HG02588 (cell line): ENCODE measurements at regions not wholly inside any gene's neighbourhood (a gene's known extent, or its start where the extent isn't known, plus 50 kb on each side); places are given as distances from the start of the nearest gene placed in this dataset.

Source experiments
- ATAC-seq: cut with Tn5 transposase; IDR thresholded peaks from one replicate; pipeline ENCODE4 v1.9.1; 2021; ENCODE audit warnings: mild to moderate bottlenecking, moderate library complexity; ENCODE audit not compliant: unreplicated experiment

GRCh38 chr3:189041482-189042090 is 130.2 kb upstream of the TPRG1 start:
- peak; percentile 99 for ATAC-seq

GRCh38 chr3:189042832-189043231 is 128.9 kb upstream of the TPRG1 start:
- no peak for ATAC-seq

GRCh38 chr3:189049458-189050236 is 122.1 kb upstream of the TPRG1 start:
- ATAC-seq: no peak

- no peak for ATAC-seq
Observed at GRCh38 chr3:189053322-189053721, 118.4 kb upstream of the TPRG1 start.

- ATAC-seq: no peak
Observed at GRCh38 chr3:189056646-189057335, 115.0 kb upstream of the TPRG1 start.

GRCh38 chr3:189057369-189057768 is 114.4 kb upstream of the TPRG1 start:
- ATAC-seq: no peak

GRCh38 chr3:189058071-189058470 is 113.7 kb upstream of the TPRG1 start:
- no peak for ATAC-seq

- ATAC-seq: no peak
Observed at GRCh38 chr3:189070965-189071364, 100.8 kb upstream of the TPRG1 start.

GRCh38 chr3:189071446-189071845 is 100.3 kb upstream of the TPRG1 start:
- ATAC-seq: no peak

- no peak for ATAC-seq
Observed at GRCh38 chr3:189076449-189076848, 95.3 kb upstream of the TPRG1 start.

GRCh38 chr3:189080745-189081144 is 91.0 kb upstream of the TPRG1 start:
- no peak for ATAC-seq

- ATAC-seq: no peak
Observed at GRCh38 chr3:189082666-189083427, 88.9 kb upstream of the TPRG1 start.

- no peak for ATAC-seq
Observed at GRCh38 chr3:189084620-189085019, 87.2 kb upstream of the TPRG1 start.

- ATAC-seq: no peak
Observed at GRCh38 chr3:189092547-189092946, 79.2 kb upstream of the TPRG1 start.

- ATAC-seq: no peak
Observed at GRCh38 chr3:189094539-189094938, 77.2 kb upstream of the TPRG1 start.

- no peak for ATAC-seq
Observed at GRCh38 chr3:189096092-189096491, 75.7 kb upstream of the TPRG1 start.

GRCh38 chr3:189099031-189099471 is 72.7 kb upstream of the TPRG1 start:
- ATAC-seq: no peak

GRCh38 chr3:189099505-189100290 is 72.1 kb upstream of the TPRG1 start:
- no peak for ATAC-seq

- no peak for ATAC-seq
Observed at GRCh38 chr3:189100866-189101265, 70.9 kb upstream of the TPRG1 start.

GRCh38 chr3:189101594-189101993 is 70.2 kb upstream of the TPRG1 start:
- no peak for ATAC-seq
